OCI-LY1 (cell line): ENCODE measurements at regions not wholly inside any gene's neighbourhood (a gene's known extent, or its start where the extent isn't known, plus 50 kb on each side); places are given as distances from the start of the nearest gene placed in this dataset.

Source experiments
- CTCF ChIP-seq: fragments of 200-600 bp; sonication (generic), shearing (Covaris generic); IDR thresholded peaks from 2 replicates; pipeline ENCODE4 v1.5.1; 2017; ENCODE audit warnings: mild to moderate bottlenecking, antibody characterized with exemption, low read length, moderate library complexity, mixed read lengths
- EZH2 ChIP-seq: fragments of 200-600 bp; sonication (generic), shearing (Covaris generic); IDR thresholded peaks from 2 replicates; pipeline ENCODE4 v1.8.0; 2017; ENCODE audit warnings: borderline replicate concordance, mixed run types, mild to moderate bottlenecking, antibody characterized with exemption, low read length, moderate library complexity, mixed read lengths

GRCh38 chr20:10747019-10747418, 73.2 kb upstream of the JAG1 start:
- TF ChIP-seq CTCF: no peak
- no peak for TF ChIP-seq EZH2
